ENCODE measurements at regions not wholly inside any gene's neighbourhood (a gene's known extent, or its start where the extent isn't known, plus 50 kb on each side); places are given as distances from the start of the nearest gene placed in this dataset.

GRCh38 chr3:190205739-190206138 is 85.0 kb upstream of the P3H2 start (continued):
- TF ChIP-seq, protein P1, sequence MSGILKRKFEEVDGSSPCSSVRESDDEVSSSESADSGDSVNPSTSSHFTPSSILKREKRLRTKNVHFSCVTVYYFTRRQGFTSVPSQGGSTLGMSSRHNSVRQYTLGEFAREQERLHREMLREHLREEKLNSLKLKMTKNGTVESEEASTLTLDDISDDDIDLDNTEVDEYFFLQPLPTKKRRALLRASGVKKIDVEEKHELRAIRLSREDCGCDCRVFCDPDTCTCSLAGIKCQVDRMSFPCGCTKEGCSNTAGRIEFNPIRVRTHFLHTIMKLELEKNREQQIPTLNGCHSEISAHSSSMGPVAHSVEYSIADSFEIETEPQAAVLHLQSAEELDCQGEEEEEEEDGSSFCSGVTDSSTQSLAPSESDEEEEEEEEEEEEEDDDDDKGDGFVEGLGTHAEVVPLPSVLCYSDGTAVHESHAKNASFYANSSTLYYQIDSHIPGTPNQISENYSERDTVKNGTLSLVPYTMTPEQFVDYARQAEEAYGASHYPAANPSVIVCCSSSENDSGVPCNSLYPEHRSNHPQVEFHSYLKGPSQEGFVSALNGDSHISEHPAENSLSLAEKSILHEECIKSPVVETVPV (CRISPR knock-in tag; IDR thresholded peaks at IDR 0.05) = no peak
- no peak for TF ChIP-seq ZFP30 (CRISPR knock-in tag; IDR thresholded peaks at IDR 0.05)

- ATAC-seq = no peak
- TF ChIP-seq ISL1 (CRISPR knock-in tag; IDR thresholded peaks at IDR 0.05) (no peak), BACH2 (CRISPR knock-in tag; IDR thresholded peaks at IDR 0.05; ENCODE audit: borderline replicate concordance) (no peak), RARB (CRISPR knock-in tag; IDR thresholded peaks at IDR 0.05) (no peak), CSDC2 (CRISPR knock-in tag; IDR thresholded peaks at IDR 0.05) (no peak), ARNTL (CRISPR knock-in tag; IDR thresholded peaks at IDR 0.05; ENCODE audit: borderline replicate concordance, low read depth) (no peak), TCF4 (CRISPR knock-in tag; IDR thresholded peaks at IDR 0.05; ENCODE audit: borderline replicate concordance) (no peak), GLIS3 (CRISPR knock-in tag; IDR thresholded peaks at IDR 0.05) (no peak), ESRRG (CRISPR knock-in tag; IDR thresholded peaks at IDR 0.05) (no peak), ZNF70 (CRISPR knock-in tag; IDR thresholded peaks at IDR 0.05) (no peak), OSR1 (CRISPR knock-in tag; IDR thresholded peaks at IDR 0.05) (no peak), ZFP30 (CRISPR knock-in tag; IDR thresholded peaks at IDR 0.05) (no peak), SNAI2 (CRISPR knock-in tag; IDR thresholded peaks at IDR 0.05) (no peak), ZFP3 (CRISPR knock-in tag; IDR thresholded peaks at IDR 0.05) (no peak), ZNF8 (CRISPR knock-in tag; IDR thresholded peaks at IDR 0.05) (no peak), ZNF565 (CRISPR knock-in tag; conservative IDR thresholded peaks at IDR 0.05; ENCODE audit: low read depth) (no peak), TSHZ2 (CRISPR knock-in tag; IDR thresholded peaks at IDR 0.05) (no peak), TOX (CRISPR knock-in tag; IDR thresholded peaks at IDR 0.05; ENCODE audit: borderline replicate concordance) (no peak)
- TF ChIP-seq, protein P1 (CRISPR knock-in tag; IDR thresholded peaks at IDR 0.05) = no peak
- TF ChIP-seq, protein P2, sequence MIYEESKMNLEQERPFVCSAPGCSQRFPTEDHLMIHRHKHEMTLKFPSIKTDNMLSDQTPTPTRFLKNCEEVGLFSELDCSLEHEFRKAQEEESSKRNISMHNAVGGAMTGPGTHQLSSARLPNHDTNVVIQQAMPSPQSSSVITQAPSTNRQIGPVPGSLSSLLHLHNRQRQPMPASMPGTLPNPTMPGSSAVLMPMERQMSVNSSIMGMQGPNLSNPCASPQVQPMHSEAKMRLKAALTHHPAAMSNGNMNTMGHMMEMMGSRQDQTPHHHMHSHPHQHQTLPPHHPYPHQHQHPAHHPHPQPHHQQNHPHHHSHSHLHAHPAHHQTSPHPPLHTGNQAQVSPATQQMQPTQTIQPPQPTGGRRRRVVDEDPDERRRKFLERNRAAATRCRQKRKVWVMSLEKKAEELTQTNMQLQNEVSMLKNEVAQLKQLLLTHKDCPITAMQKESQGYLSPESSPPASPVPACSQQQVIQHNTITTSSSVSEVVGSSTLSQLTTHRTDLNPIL (CRISPR knock-in tag; IDR thresholded peaks at IDR 0.05; ENCODE audit: low read depth) = no peak
Observed at GRCh38 chr3:190204200-190204599, 83.5 kb upstream of the P3H2 start.

GRCh38 chr3:190197346-190197763 is 76.7 kb upstream of the P3H2 start:
- ATAC-seq = no peak
- no peak for TF ChIP-seq TCF4 (CRISPR knock-in tag; IDR thresholded peaks at IDR 0.05; ENCODE audit: borderline replicate concordance)
- TF ChIP-seq BACH2 (CRISPR knock-in tag; IDR thresholded peaks at IDR 0.05; ENCODE audit: borderline replicate concordance) = no peak
- no peak for TF ChIP-seq RARB (CRISPR knock-in tag; IDR thresholded peaks at IDR 0.05)
- TF ChIP-seq, protein P3, sequence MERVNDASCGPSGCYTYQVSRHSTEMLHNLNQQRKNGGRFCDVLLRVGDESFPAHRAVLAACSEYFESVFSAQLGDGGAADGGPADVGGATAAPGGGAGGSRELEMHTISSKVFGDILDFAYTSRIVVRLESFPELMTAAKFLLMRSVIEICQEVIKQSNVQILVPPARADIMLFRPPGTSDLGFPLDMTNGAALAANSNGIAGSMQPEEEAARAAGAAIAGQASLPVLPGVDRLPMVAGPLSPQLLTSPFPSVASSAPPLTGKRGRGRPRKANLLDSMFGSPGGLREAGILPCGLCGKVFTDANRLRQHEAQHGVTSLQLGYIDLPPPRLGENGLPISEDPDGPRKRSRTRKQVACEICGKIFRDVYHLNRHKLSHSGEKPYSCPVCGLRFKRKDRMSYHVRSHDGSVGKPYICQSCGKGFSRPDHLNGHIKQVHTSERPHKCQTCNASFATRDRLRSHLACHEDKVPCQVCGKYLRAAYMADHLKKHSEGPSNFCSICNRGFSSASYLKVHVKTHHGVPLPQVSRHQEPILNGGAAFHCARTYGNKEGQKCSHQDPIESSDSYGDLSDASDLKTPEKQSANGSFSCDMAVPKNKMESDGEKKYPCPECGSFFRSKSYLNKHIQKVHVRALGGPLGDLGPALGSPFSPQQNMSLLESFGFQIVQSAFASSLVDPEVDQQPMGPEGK (CRISPR knock-in tag; IDR thresholded peaks at IDR 0.05; ENCODE audit: borderline replicate concordance) = no peak
- TF ChIP-seq PPARA (CRISPR knock-in tag; IDR thresholded peaks at IDR 0.05; ENCODE audit: borderline replicate concordance) = no peak
- TF ChIP-seq, protein P1 (CRISPR knock-in tag; IDR thresholded peaks at IDR 0.05) = no peak
- TF ChIP-seq, protein P4, sequence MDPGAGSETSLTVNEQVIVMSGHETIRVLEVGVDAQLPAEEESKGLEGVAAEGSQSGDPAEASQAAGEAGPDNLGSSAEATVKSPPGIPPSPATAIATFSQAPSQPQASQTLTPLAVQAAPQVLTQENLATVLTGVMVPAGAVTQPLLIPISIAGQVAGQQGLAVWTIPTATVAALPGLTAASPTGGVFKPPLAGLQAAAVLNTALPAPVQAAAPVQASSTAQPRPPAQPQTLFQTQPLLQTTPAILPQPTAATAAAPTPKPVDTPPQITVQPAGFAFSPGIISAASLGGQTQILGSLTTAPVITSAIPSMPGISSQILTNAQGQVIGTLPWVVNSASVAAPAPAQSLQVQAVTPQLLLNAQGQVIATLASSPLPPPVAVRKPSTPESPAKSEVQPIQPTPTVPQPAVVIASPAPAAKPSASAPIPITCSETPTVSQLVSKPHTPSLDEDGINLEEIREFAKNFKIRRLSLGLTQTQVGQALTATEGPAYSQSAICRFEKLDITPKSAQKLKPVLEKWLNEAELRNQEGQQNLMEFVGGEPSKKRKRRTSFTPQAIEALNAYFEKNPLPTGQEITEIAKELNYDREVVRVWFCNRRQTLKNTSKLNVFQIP (CRISPR knock-in tag; IDR thresholded peaks at IDR 0.05; ENCODE audit: borderline replicate concordance, low read depth) = no peak

Measured in SK-N-SH treated with all-trans-retinoic acid at 6 μM for 48 hours (cell line).